ENCODE measurements at regions not wholly inside any gene's neighbourhood (a gene's known extent, or its start where the extent isn't known, plus 50 kb on each side); places are given as distances from the start of the nearest gene placed in this dataset.
"Not testable (repeated sequence)": the region's sequence is repeated elsewhere in the genome, so short reads cannot be mapped to it uniquely, and the experiment has no call there.

DNA sequence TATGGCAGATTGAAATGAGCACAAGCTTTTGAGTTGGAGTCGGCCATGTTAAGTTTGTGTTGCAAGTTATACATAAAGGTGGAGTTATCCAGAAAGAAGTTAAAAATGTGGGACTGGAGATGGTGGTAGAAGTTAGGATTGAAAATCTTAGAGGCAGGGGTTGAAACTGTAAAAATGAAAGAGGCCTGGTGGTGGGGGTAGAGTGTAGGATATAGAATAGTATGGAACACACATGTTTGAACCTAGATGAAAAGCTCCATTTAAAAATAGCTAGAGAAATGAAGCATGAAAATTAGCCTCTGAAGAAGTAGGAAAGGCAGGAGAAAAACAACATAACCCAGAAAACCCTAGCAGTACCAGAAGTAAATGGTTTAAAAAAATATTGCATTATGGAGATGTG, 131.8 kb upstream of the ENPEP start:
- Histone ChIP-seq H3K9me3 (replicated peaks in 1 of 11) (peaks cover 12 to 14% (median 13%) of the 10 kb centered on the region in 11 experiments), H3K36me3 (no peaks in the 10 kb centered on the region), H4K20me1 (no peaks in the 10 kb centered on the region), H3K27me3 (no peaks in the 10 kb centered on the region), H3K9ac (no peak overlapping the region), H3K4me2 (peak overlapping the region in 2 of 11 experiments; percentile 12 to 21; a peak in 5 of 22 replicates), H3K4me1 (peaks cover 0 to 20% (median 3%) of the 10 kb centered on the region in 10 experiments; a peak in 8 of 20 replicates), H3K27ac (no peak overlapping the region), H3K4me3 (no peak overlapping the region)
- no peak for TF ChIP-seq Cebpa-rat (IDR thresholded peaks at IDR 0.05)

DNA sequence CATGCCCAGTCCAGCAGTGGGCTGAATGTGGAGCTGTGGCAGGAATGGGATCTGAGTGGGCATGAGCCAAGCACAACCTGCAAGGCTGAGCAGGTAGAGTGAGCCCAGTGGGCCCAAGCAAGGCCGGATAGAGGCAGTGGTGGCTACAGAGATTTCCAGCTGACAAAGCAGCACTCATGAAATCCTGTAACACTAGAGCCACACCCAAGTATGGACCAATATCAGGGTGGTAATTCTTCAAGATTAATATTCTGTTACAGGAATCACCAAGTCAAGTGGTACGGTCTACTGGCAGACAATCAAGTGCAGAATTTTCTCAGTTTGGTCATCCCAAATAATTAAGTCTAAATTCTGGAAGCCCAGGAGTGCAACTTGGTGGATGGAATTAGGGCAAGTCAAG, 132.4 kb upstream of the ENPEP start:
- Histone ChIP-seq H3K27me3 (no peaks in the 10 kb centered on the region), H3K4me1 (peaks cover 0 to 20% (median 3%) of the 10 kb centered on the region in 10 experiments; a peak in 8 of 20 replicates), H4K20me1 (no peaks in the 10 kb centered on the region), H3K4me2 (no peak overlapping the region), H3K36me3 (no peaks in the 10 kb centered on the region), H3K4me3 (no peak overlapping the region), H3K27ac (no peak overlapping the region), H3K9ac (no peak overlapping the region), H3K9me3 (replicated peaks in 1 of 11) (peaks cover 12 to 14% (median 13%) of the 10 kb centered on the region in 11 experiments)
- TF ChIP-seq Cebpa-rat (IDR thresholded peaks at IDR 0.05) = no peak

DNA sequence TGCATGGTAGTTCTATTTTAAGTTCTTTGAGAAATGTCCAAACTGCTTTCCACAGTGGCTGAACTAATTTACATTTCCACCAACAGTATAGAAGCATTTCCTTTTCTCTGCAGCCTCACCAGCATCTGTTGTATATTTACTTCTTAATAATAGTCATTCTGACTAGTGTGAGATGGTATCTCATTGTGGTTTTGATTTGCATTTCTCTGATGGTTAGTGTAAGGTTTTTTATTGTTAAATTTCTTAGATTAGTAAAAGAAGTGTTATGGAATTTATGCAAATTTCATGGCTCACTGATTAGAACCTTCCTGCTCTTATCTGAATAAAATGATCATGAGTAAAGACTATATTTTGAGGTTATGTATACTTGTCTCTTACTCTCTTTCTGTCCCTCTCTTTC, 134.8 kb upstream of the ENPEP start:
- peaks cover 12 to 17% (median 13%) of the 10 kb centered on the region in 11 experiments for H3K9me3 ChIP-seq (replicated peaks in 1 of 11)
- not testable (repeated sequence) for H3K9ac ChIP-seq, H3K27ac ChIP-seq, H4K20me1 ChIP-seq, H3K27me3 ChIP-seq, H3K4me3 ChIP-seq, H3K36me3 ChIP-seq
- peaks cover 0 to 20% (median 3%) of the 10 kb centered on the region in 10 experiments; a peak in 8 of 20 replicates for H3K4me1 ChIP-seq
- peak overlapping the region in 3 of 11 experiments; percentile 11 to 24 (median 16); a peak in 2 of 22 replicates for H3K4me2 ChIP-seq

DNA sequence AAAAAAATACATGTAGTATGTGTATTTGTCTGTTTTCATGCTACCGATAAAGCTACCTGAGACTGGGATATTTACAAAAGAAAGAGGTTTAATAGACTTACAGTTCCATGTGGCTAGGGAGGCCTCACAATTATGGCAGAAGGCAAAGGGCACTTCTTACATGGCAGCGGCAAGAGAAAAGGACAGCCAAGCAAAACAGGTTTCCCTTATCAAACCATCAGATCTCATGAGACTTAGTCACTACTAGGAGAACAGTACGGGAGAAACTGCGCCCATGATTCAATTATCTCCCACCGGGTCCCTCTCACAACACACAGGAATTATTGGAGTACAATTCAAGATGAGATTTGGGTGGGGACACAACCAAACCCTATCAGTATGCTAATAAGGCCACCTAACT, 137.0 kb upstream of the ELOVL6 start:
- Histone ChIP-seq H3K4me1 (no peaks in the 10 kb centered on the region; a peak in 1 of 20 replicates), H3K27ac (no peak overlapping the region), H3K4me2 (no peak overlapping the region), H3K9ac (no peak overlapping the region), H4K20me1 (no peaks in the 10 kb centered on the region), H3K27me3 (no peaks in the 10 kb centered on the region), H3K36me3 (no peaks in the 10 kb centered on the region), H3K9me3 (replicated peaks in 1 of 11) (peaks cover 3 to 17% (median 9%) of the 10 kb centered on the region in 11 experiments; a peak in 11 of 22 replicates), H3K4me3 (no peak overlapping the region)
- TF ChIP-seq Cebpa-rat (IDR thresholded peaks at IDR 0.05) = no peak

DNA sequence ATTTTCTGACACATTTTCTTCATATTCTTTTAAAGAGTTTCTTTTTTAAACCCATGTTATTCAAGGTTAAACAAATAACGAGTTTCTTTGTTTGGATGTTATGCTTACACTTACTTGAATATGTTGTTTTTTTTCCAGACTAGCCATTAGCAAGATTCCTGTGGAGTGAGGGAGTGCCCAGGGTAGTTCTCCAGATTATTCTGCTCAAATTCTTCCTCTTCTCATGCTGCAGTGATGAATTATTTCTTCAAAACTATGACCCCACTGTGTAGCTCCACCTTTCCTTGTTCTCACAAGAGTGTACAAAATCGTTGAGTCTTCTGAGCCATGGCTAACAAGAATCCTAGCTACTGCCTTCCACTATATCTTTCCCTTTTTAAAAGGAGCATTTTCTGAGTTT, 134.1 kb upstream of the ELOVL6 start:
- Histone ChIP-seq H3K27me3 (no peaks in the 10 kb centered on the region), H4K20me1 (no peaks in the 10 kb centered on the region), H3K36me3 (no peaks in the 10 kb centered on the region), H3K9ac (no peak overlapping the region), H3K4me1 (no peaks in the 10 kb centered on the region), H3K27ac (no peak overlapping the region), H3K4me3 (no peak overlapping the region), H3K9me3 (replicated peaks in 1 of 11) (peaks cover 24 to 43% (median 34%) of the 10 kb centered on the region in 11 experiments), H3K4me2 (no peak overlapping the region)
- TF ChIP-seq Cebpa-rat (IDR thresholded peaks at IDR 0.05) = no peak

DNA sequence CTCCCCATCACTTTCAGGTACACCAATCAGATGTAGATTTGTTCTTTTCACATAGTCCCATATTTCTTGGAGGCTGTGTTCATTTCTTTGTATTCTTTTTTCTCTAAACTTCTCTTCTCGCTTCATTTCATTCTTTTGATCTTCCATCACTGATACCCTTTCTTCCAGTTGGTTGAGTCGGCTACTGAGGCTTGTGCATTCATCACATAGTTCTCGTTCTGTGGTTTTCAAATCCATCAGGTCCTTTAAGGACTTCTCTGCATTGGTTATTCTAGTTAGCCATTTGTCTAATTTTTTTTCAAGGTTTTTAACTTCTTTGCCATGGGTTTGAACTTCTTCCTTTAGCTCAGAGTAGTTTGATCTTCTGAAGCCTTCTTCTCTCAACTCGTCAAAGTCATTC, 128.0 kb upstream of the ELOVL6 start:
- H3K4me1 ChIP-seq, H3K4me3 ChIP-seq, H3K27ac ChIP-seq, H3K9ac ChIP-seq, H3K4me2 ChIP-seq, H4K20me1 ChIP-seq, H3K36me3 ChIP-seq, H3K27me3 ChIP-seq: not testable (repeated sequence)
- peaks cover 30 to 46% (median 38%) of the 10 kb centered on the region in 11 experiments for H3K9me3 ChIP-seq (replicated peaks in 1 of 11)

DNA sequence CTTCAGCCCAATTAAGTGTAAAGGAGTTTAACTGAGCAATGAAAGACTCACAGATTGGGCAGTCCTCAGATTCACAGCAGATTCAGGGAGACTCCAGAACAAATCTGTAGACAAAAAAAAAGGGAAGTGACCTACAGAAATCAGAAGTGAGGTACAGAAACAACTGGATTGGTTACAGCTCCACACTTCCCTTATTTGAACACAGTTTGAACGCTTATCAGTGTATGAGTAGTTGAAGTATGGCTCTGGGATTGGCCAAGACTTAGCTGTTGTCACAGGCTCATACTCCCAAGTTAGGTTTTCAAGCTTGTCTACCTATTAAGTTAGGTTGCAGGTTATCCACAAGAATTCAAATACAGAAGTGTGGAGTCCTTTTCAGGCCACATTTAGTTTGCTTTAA, 112.4 kb upstream of the ELOVL6 start:
- no peak for TF ChIP-seq Cebpa-rat (IDR thresholded peaks at IDR 0.05)
- H3K4me1 ChIP-seq = 0 out of 20 replicates have a peak, but pooled peaks cover 0 to 3% (median 0%) of the 10 kb centered on the region in 10 experiments
- H3K36me3 ChIP-seq = no peaks in the 10 kb centered on the region
- no peaks in the 10 kb centered on the region for H4K20me1 ChIP-seq
- no peak overlapping the region for H3K27ac ChIP-seq
- no peak overlapping the region for H3K4me3 ChIP-seq
- H3K27me3 ChIP-seq = no peaks in the 10 kb centered on the region
- H3K9ac ChIP-seq = no peak overlapping the region
- peaks cover 0 to 5% (median 0%) of the 10 kb centered on the region in 11 experiments; a peak in 1 of 22 replicates for H3K9me3 ChIP-seq (replicated peaks in 1 of 11)
- no peak overlapping the region for H3K4me2 ChIP-seq

DNA sequence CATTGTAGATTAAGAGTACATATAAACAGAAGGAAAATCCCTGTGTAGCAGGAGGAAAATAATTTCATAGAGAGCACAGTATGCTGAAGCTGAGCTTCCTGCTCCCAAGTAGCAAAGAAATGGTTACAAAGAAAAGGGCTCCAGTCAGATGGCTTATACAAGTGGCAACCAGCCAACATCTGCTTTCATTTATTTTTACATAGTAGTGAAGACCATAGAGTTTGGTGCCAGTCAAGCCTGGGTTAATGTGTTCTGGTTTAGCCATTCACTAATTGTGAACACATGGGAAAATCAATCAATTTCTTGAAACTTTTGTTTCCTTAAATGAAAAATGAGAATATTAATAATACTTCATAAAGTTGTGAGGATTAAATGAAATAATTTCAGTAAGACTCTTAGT, 111.3 kb upstream of the ELOVL6 start:
- no peaks in the 10 kb centered on the region for H4K20me1 ChIP-seq
- H3K4me3 ChIP-seq = no peak overlapping the region
- no peaks in the 10 kb centered on the region for H3K27me3 ChIP-seq
- H3K4me2 ChIP-seq = no peak overlapping the region
- no peak overlapping the region for H3K27ac ChIP-seq
- TF ChIP-seq Cebpa-rat (IDR thresholded peaks at IDR 0.05) = no peak
- H3K9me3 ChIP-seq (replicated peaks in 1 of 11) = peaks cover 0 to 5% (median 0%) of the 10 kb centered on the region in 11 experiments; a peak in 1 of 22 replicates
- no peak overlapping the region for H3K9ac ChIP-seq
- H3K4me1 ChIP-seq = 0 out of 20 replicates have a peak, but pooled peaks cover 0 to 3% (median 0%) of the 10 kb centered on the region in 10 experiments
- H3K36me3 ChIP-seq = no peaks in the 10 kb centered on the region

DNA sequence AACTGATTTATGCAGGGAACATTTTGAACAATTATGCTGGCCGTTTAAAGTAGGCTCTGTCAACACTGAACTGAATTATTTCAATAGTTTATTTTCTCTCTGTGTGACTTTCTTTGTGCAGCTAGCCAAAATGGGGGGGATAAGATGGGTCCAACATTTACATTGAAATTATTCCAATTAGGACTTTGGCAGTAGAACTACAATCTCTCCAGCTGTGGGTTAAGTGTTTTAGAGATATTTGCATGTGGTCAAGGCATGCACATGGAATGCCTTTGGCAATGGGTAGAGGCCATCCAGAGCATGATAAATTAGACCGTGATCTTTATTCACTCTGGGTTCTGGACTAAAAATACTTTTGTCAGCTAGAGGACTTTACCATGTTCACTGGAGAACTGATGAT, 107.9 kb upstream of the ELOVL6 start:
- H3K27ac ChIP-seq = no peak overlapping the region
- H3K4me2 ChIP-seq = no peak overlapping the region
- H3K36me3 ChIP-seq = no peaks in the 10 kb centered on the region
- no peaks in the 10 kb centered on the region for H4K20me1 ChIP-seq
- peaks cover 0 to 5% (median 0%) of the 10 kb centered on the region in 11 experiments; a peak in 1 of 22 replicates for H3K9me3 ChIP-seq (replicated peaks in 1 of 11)
- H3K4me3 ChIP-seq = no peak overlapping the region
- no peak overlapping the region for H3K9ac ChIP-seq
- 0 out of 20 replicates have a peak, but pooled peaks cover 0 to 3% (median 0%) of the 10 kb centered on the region in 10 experiments for H3K4me1 ChIP-seq
- H3K27me3 ChIP-seq = no peaks in the 10 kb centered on the region
- TF ChIP-seq Cebpa-rat (IDR thresholded peaks at IDR 0.05) = no peak

DNA sequence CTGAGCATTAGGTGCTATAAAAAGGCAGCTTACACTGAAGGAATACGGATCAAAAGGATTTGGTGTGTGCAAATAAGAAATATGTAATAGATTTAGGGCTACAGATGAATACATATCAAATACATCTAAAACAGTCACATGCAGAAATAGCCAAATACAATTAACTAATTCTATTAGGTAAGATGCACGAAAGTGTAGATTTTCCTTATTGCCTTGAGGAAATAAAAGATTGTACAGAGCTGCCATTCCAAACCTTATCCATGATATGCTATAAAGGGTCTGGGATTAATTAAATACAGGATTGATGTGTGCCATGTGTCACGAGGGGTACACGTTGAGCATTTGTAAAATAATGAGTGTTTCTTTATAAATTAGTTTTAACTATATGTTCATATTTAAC, 107.0 kb upstream of the ELOVL6 start:
- Histone ChIP-seq H3K4me3 (no peak overlapping the region), H4K20me1 (no peaks in the 10 kb centered on the region), H3K4me1 (0 out of 20 replicates have a peak, but pooled peaks cover 0 to 1% (median 0%) of the 10 kb centered on the region in 10 experiments), H3K4me2 (no peak overlapping the region), H3K9me3 (replicated peaks in 1 of 11) (no peaks in the 10 kb centered on the region), H3K9ac (no peak overlapping the region), H3K36me3 (no peaks in the 10 kb centered on the region), H3K27ac (no peak overlapping the region), H3K27me3 (no peaks in the 10 kb centered on the region)
- TF ChIP-seq Cebpa-rat (IDR thresholded peaks at IDR 0.05) = no peak

Measured in BLaER1 treated with 17β-estradiol and CSF1 and Interleukin-3, amounts not matched to agents 10 nM and 100 nM (cell line).